ENCODE measurements at regions not wholly inside any gene's neighbourhood (a gene's known extent, or its start where the extent isn't known, plus 50 kb on each side); places are given as distances from the start of the nearest gene placed in this dataset.
"Not testable (repeated sequence)": the region's sequence is repeated elsewhere in the genome, so short reads cannot be mapped to it uniquely, and the experiment has no call there.

GRCh38 chrX:96006281-96006680, 678.4 kb upstream of the DIAPH2 start:
- Histone ChIP-seq H3K27me3 (ENCODE audit: control insufficient read depth in 1 of 2, insufficient read depth in 2 of 2, low read length in 2 of 2) (no peaks in the 10 kb centered on the region), H3K9me3 (ENCODE audit: control insufficient read depth in 2 of 2, insufficient read depth in 1 of 2, low read depth in 1 of 2, low read length in 1 of 2) (no peaks in the 10 kb centered on the region), H3K4me3 (ENCODE audit: low read depth in 1 of 2, low read length in 2 of 2) (no peak overlapping the region), H3K36me3 (ENCODE audit: control insufficient read depth in 2 of 2, insufficient read depth in 2 of 2, low read length in 1 of 2) (no peaks in the 10 kb centered on the region), H3K4me1 (ENCODE audit: control insufficient read depth in 2 of 2, insufficient read depth in 2 of 2, low read length in 1 of 2) (no peaks in the 10 kb centered on the region), H3K27ac (ENCODE audit: low read depth in 2 of 2, low read length in 1 of 2) (no peak overlapping the region)
- WGBS, 2 donors = 83 to 91% methylated on average over 4 of the region's 4 CpGs

- WGBS, 2 donors = 20 to 52% methylated on average over 2 of the region's 2 CpGs
- no peak overlapping the region for H3K27ac ChIP-seq (ENCODE audit: low read depth in 2 of 2, low read length in 1 of 2)
Measured at GRCh38 chrX:96027407-96027806, 657.2 kb upstream of the DIAPH2 start.

GRCh38 chrX:96052078-96052477, 632.6 kb upstream of the DIAPH2 start:
- Histone ChIP-seq H3K27ac (ENCODE audit: low read depth in 2 of 2, low read length in 1 of 2) (no peak overlapping the region), H3K36me3 (ENCODE audit: control insufficient read depth in 2 of 2, insufficient read depth in 2 of 2, low read length in 1 of 2) (no peaks in the 10 kb centered on the region), H3K9me3 (ENCODE audit: control insufficient read depth in 2 of 2, insufficient read depth in 1 of 2, low read depth in 1 of 2, low read length in 1 of 2) (no peaks in the 10 kb centered on the region), H3K4me3 (ENCODE audit: low read depth in 1 of 2, low read length in 2 of 2) (no peak overlapping the region), H3K4me1 (ENCODE audit: control insufficient read depth in 2 of 2, insufficient read depth in 2 of 2, low read length in 1 of 2) (no peaks in the 10 kb centered on the region), H3K27me3 (ENCODE audit: control insufficient read depth in 1 of 2, insufficient read depth in 2 of 2, low read length in 2 of 2) (no peaks in the 10 kb centered on the region)
- 68 to 83% methylated on average over 2 of the region's 2 CpGs for WGBS, 2 donors

More at GRCh38 chrX:96027407-96027806, 657.2 kb upstream of the DIAPH2 start:
- Histone ChIP-seq H3K27me3 (ENCODE audit: control insufficient read depth in 1 of 2, insufficient read depth in 2 of 2, low read length in 2 of 2) (no peaks in the 10 kb centered on the region), H3K9me3 (ENCODE audit: control insufficient read depth in 2 of 2, insufficient read depth in 1 of 2, low read depth in 1 of 2, low read length in 1 of 2) (no peaks in the 10 kb centered on the region), H3K36me3 (ENCODE audit: control insufficient read depth in 2 of 2, insufficient read depth in 2 of 2, low read length in 1 of 2) (no peaks in the 10 kb centered on the region), H3K4me1 (ENCODE audit: control insufficient read depth in 2 of 2, insufficient read depth in 2 of 2, low read length in 1 of 2) (no peaks in the 10 kb centered on the region), H3K4me3 (ENCODE audit: low read depth in 1 of 2, low read length in 2 of 2) (no peak overlapping the region)

GRCh38 chrX:96081891-96082290, 602.8 kb upstream of the DIAPH2 start:
- peaks cover 0 to 3% of the 10 kb centered on the region in 2 donors for H3K4me1 ChIP-seq (ENCODE audit: control insufficient read depth in 2 of 2, insufficient read depth in 2 of 2, low read length in 1 of 2)
- peaks cover 0 to 2% of the 10 kb centered on the region in 2 donors for H3K27me3 ChIP-seq (ENCODE audit: control insufficient read depth in 1 of 2, insufficient read depth in 2 of 2, low read length in 2 of 2)
- no peak overlapping the region for H3K27ac ChIP-seq (ENCODE audit: low read depth in 2 of 2, low read length in 1 of 2)
- no peak overlapping the region for H3K4me3 ChIP-seq (ENCODE audit: low read depth in 1 of 2, low read length in 2 of 2)
- no peaks in the 10 kb centered on the region for H3K36me3 ChIP-seq (ENCODE audit: control insufficient read depth in 2 of 2, insufficient read depth in 2 of 2, low read length in 1 of 2)
- peaks cover 0 to 2% of the 10 kb centered on the region in 2 donors for H3K9me3 ChIP-seq (ENCODE audit: control insufficient read depth in 2 of 2, insufficient read depth in 1 of 2, low read depth in 1 of 2, low read length in 1 of 2)

GRCh38 chrX:96094616-96095015, 590.0 kb upstream of the DIAPH2 start:
- Histone ChIP-seq H3K27ac (ENCODE audit: low read depth in 2 of 2, low read length in 1 of 2) (no peak overlapping the region), H3K4me3 (ENCODE audit: low read depth in 1 of 2, low read length in 2 of 2) (no peak overlapping the region), H3K4me1 (ENCODE audit: control insufficient read depth in 2 of 2, insufficient read depth in 2 of 2, low read length in 1 of 2) (no peaks in the 10 kb centered on the region), H3K36me3 (ENCODE audit: control insufficient read depth in 2 of 2, insufficient read depth in 2 of 2, low read length in 1 of 2) (no peaks in the 10 kb centered on the region), H3K9me3 (ENCODE audit: control insufficient read depth in 2 of 2, insufficient read depth in 1 of 2, low read depth in 1 of 2, low read length in 1 of 2) (no peaks in the 10 kb centered on the region), H3K27me3 (ENCODE audit: control insufficient read depth in 1 of 2, insufficient read depth in 2 of 2, low read length in 2 of 2) (no peaks in the 10 kb centered on the region)
- 78 to 80% methylated on average over 5 of the region's 5 CpGs for whole genome bisulfite sequencing, 2 donors

GRCh38 chrX:96098471-96098870, 586.2 kb upstream of the DIAPH2 start:
- no peaks in the 10 kb centered on the region for H3K9me3 ChIP-seq (ENCODE audit: control insufficient read depth in 2 of 2, insufficient read depth in 1 of 2, low read depth in 1 of 2, low read length in 1 of 2)
- no peak overlapping the region for H3K4me3 ChIP-seq (ENCODE audit: low read depth in 1 of 2, low read length in 2 of 2)
- H3K4me1 ChIP-seq (ENCODE audit: control insufficient read depth in 2 of 2, insufficient read depth in 2 of 2, low read length in 1 of 2) = no peaks in the 10 kb centered on the region
- no peaks in the 10 kb centered on the region for H3K36me3 ChIP-seq (ENCODE audit: control insufficient read depth in 2 of 2, insufficient read depth in 2 of 2, low read length in 1 of 2)
- 70 to 89% methylated on average over 1 of the region's 1 CpG for WGBS, 2 donors
- no peak overlapping the region for H3K27ac ChIP-seq (ENCODE audit: low read depth in 2 of 2, low read length in 1 of 2)
- no peaks in the 10 kb centered on the region for H3K27me3 ChIP-seq (ENCODE audit: control insufficient read depth in 1 of 2, insufficient read depth in 2 of 2, low read length in 2 of 2)

- no peak overlapping the region for H3K27ac ChIP-seq (ENCODE audit: low read depth in 2 of 2, low read length in 1 of 2)
- H3K9me3 ChIP-seq (ENCODE audit: control insufficient read depth in 2 of 2, insufficient read depth in 1 of 2, low read depth in 1 of 2, low read length in 1 of 2) = no peaks in the 10 kb centered on the region
- H3K4me1 ChIP-seq (ENCODE audit: control insufficient read depth in 2 of 2, insufficient read depth in 2 of 2, low read length in 1 of 2) = no peaks in the 10 kb centered on the region
- H3K4me3 ChIP-seq (ENCODE audit: low read depth in 1 of 2, low read length in 2 of 2) = no peak overlapping the region
- H3K36me3 ChIP-seq (ENCODE audit: control insufficient read depth in 2 of 2, insufficient read depth in 2 of 2, low read length in 1 of 2) = no peaks in the 10 kb centered on the region
- 72 to 81% methylated on average over 9 of the region's 9 CpGs for WGBS, 2 donors
- H3K27me3 ChIP-seq (ENCODE audit: control insufficient read depth in 1 of 2, insufficient read depth in 2 of 2, low read length in 2 of 2) = no peaks in the 10 kb centered on the region
Measured at GRCh38 chrX:96102997-96103396, 581.6 kb upstream of the DIAPH2 start.

- no peaks in the 10 kb centered on the region for H3K4me1 ChIP-seq (ENCODE audit: control insufficient read depth in 2 of 2, insufficient read depth in 2 of 2, low read length in 1 of 2)
- WGBS, 2 donors = 85 to 89% methylated on average over 1 of the region's 1 CpG
- H3K4me3 ChIP-seq (ENCODE audit: low read depth in 1 of 2, low read length in 2 of 2) = no peak overlapping the region
- H3K9me3 ChIP-seq (ENCODE audit: control insufficient read depth in 2 of 2, insufficient read depth in 1 of 2, low read depth in 1 of 2, low read length in 1 of 2) = no peaks in the 10 kb centered on the region
- H3K27ac ChIP-seq (ENCODE audit: low read depth in 2 of 2, low read length in 1 of 2) = no peak overlapping the region
- H3K27me3 ChIP-seq (ENCODE audit: control insufficient read depth in 1 of 2, insufficient read depth in 2 of 2, low read length in 2 of 2) = no peaks in the 10 kb centered on the region
- H3K36me3 ChIP-seq (ENCODE audit: control insufficient read depth in 2 of 2, insufficient read depth in 2 of 2, low read length in 1 of 2) = no peaks in the 10 kb centered on the region
Measured at GRCh38 chrX:96112689-96113088, 572.0 kb upstream of the DIAPH2 start.

- H3K4me1 ChIP-seq (ENCODE audit: control insufficient read depth in 2 of 2, insufficient read depth in 2 of 2, low read length in 1 of 2) = no peaks in the 10 kb centered on the region
- no peaks in the 10 kb centered on the region for H3K36me3 ChIP-seq (ENCODE audit: control insufficient read depth in 2 of 2, insufficient read depth in 2 of 2, low read length in 1 of 2)
- H3K27me3 ChIP-seq (ENCODE audit: control insufficient read depth in 1 of 2, insufficient read depth in 2 of 2, low read length in 2 of 2) = no peaks in the 10 kb centered on the region
- no peaks in the 10 kb centered on the region for H3K9me3 ChIP-seq (ENCODE audit: control insufficient read depth in 2 of 2, insufficient read depth in 1 of 2, low read depth in 1 of 2, low read length in 1 of 2)
- no peak overlapping the region for H3K4me3 ChIP-seq (ENCODE audit: low read depth in 1 of 2, low read length in 2 of 2)
- no peak overlapping the region for H3K27ac ChIP-seq (ENCODE audit: low read depth in 2 of 2, low read length in 1 of 2)
Measured at GRCh38 chrX:96126182-96126581, 558.5 kb upstream of the DIAPH2 start.

- not testable (repeated sequence) for H3K9me3 ChIP-seq (ENCODE audit: control insufficient read depth in 2 of 2, insufficient read depth in 1 of 2, low read depth in 1 of 2, low read length in 1 of 2); H3K27me3 ChIP-seq (ENCODE audit: control insufficient read depth in 1 of 2, insufficient read depth in 2 of 2, low read length in 2 of 2); H3K27ac ChIP-seq (ENCODE audit: low read depth in 2 of 2, low read length in 1 of 2); H3K36me3 ChIP-seq (ENCODE audit: control insufficient read depth in 2 of 2, insufficient read depth in 2 of 2, low read length in 1 of 2); H3K4me1 ChIP-seq (ENCODE audit: control insufficient read depth in 2 of 2, insufficient read depth in 2 of 2, low read length in 1 of 2); H3K4me3 ChIP-seq (ENCODE audit: low read depth in 1 of 2, low read length in 2 of 2)
- 96 to 98% methylated on average over 5 of the region's 5 CpGs for WGBS, 2 donors
Measured at GRCh38 chrX:96128058-96128457, 556.6 kb upstream of the DIAPH2 start.

Data from esophagus (tissue), 2 donors.